RWPE1 (cell line): ENCODE measurements at regions not wholly inside any gene's neighbourhood (a gene's known extent, or its start where the extent isn't known, plus 50 kb on each side); places are given as distances from the start of the nearest gene placed in this dataset.

Source experiments
- CTCF ChIA-PET: fragments of 350-600 bp; sonication (Branson Sonifier 250); formaldehyde crosslinking; extraction: SDS; loops from one replicate; lab custom pipeline; 2021; lab: Yijun Ruan, JAX
- POLR2A ChIA-PET: fragments of 400-600 bp; formaldehyde crosslinking; extraction: SDS; loops from one replicate; lab custom pipeline; 2020; ENCODE audit warnings: antibody characterized with exemption; ENCODE audit not compliant: low non-redundant PET; lab: Yijun Ruan, JAX
- DNase-seq: peaks from one replicate; pipeline ENCODE4 v3.0.0; 2012; ENCODE audit warnings: low spot score
- H3K27ac ChIP-seq: fragments of 450-650 bp; 2 replicates; pipeline ENCODE4 v1.5.1; 2017
- TF ChIP-seq, protein P1 (sequence below): fragments of 450-650 bp; conservative IDR thresholded peaks from 2 replicates; pipeline ENCODE4 v1.5.1; 2017; ENCODE audit warnings: low read depth, mild to moderate bottlenecking

- CTCF ChIA-PET = no interaction called here
- DNase-seq = no peak
- POLR2A ChIA-PET = no interaction called here
- TF ChIP-seq, protein P1, sequence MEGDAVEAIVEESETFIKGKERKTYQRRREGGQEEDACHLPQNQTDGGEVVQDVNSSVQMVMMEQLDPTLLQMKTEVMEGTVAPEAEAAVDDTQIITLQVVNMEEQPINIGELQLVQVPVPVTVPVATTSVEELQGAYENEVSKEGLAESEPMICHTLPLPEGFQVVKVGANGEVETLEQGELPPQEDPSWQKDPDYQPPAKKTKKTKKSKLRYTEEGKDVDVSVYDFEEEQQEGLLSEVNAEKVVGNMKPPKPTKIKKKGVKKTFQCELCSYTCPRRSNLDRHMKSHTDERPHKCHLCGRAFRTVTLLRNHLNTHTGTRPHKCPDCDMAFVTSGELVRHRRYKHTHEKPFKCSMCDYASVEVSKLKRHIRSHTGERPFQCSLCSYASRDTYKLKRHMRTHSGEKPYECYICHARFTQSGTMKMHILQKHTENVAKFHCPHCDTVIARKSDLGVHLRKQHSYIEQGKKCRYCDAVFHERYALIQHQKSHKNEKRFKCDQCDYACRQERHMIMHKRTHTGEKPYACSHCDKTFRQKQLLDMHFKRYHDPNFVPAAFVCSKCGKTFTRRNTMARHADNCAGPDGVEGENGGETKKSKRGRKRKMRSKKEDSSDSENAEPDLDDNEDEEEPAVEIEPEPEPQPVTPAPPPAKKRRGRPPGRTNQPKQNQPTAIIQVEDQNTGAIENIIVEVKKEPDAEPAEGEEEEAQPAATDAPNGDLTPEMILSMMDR = no peak
- no peak overlapping the region for H3K27ac ChIP-seq
These were observed 280.7 kb upstream of the PLXNA2 start for GRCh38 chr1:208524925-208525324.

- DNase-seq = no peak
- CTCF ChIA-PET = no interaction called here
- POLR2A ChIA-PET = no interaction called here
These were observed 281.2 kb upstream of the PLXNA2 start for GRCh38 chr1:208525417-208525816.

DNA sequence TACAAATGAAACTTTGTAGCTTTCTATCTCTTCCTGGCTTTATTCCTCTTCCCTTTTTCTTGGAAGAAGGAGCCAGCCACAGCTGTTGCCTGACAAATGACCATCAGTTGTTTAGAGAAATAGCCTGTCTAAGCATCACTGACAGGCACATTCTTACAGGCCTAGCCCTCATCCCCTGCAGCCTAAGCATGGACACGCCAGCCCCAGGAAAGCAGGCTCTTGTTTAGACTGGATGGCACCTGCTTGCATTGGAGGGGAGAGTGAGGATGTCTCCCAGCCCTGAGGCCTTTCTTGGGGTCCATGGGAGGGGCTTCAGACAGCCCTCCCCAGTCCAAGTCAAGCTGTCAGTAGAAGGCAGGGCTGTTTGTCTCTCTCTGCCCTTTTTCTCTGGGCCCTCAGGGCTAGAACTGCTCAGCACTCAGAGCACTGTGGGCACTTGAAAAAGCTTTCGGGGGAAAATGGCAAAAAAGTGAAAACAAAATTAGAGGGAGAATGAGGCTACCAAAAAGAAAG lies 282.5 kb upstream of the PLXNA2 start:
- H3K27ac ChIP-seq = no peak overlapping the region
- TF ChIP-seq, protein P1 = no peak
- no peak for DNase-seq
- ChIA-PET CTCF (no interaction called here), POLR2A (no interaction called here)

More at GRCh38 chr1:208525417-208525816, 281.2 kb upstream of the PLXNA2 start:
- TF ChIP-seq, protein P1 = no peak
- no peak overlapping the region for H3K27ac ChIP-seq

DNA sequence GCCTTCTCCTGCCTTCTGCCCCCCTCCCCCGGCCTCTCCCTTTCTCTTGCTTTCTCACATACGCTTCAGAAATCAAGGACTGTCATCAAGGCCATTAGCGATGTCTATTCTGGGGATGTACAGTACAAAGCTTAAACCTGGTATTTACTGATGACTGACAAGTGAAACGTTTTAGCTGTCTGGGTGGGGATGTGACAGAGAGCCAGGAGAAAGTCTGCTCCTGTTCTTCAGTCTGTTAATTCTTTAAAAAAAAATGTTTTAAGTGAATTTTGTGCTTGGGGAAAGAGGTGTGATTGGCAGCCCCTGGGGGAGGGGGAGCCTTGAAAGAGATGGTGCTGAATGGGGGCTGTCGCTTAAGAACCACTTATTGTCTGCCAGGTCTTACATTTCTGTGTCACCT lies 283.0 kb upstream of the PLXNA2 start:
- ChIA-PET POLR2A (no interaction called here), CTCF (no interaction called here)
- no peak overlapping the region for H3K27ac ChIP-seq
- TF ChIP-seq, protein P1 = no peak
- no peak for DNase-seq

GRCh38 chr1:208528578-208529240 lies 284.5 kb upstream of the PLXNA2 start:
- TF ChIP-seq, protein P1 = no peak
- H3K27ac ChIP-seq = no peak overlapping the region
- POLR2A ChIA-PET = no interaction called here
- no peak for DNase-seq
- CTCF ChIA-PET = interaction anchor here (0.6 to 1.0 kb wide), 2 partner anchors 12 to 521 kb away, joined by 3 read pairs; no protein-coding TSS in a partner anchor

DNA sequence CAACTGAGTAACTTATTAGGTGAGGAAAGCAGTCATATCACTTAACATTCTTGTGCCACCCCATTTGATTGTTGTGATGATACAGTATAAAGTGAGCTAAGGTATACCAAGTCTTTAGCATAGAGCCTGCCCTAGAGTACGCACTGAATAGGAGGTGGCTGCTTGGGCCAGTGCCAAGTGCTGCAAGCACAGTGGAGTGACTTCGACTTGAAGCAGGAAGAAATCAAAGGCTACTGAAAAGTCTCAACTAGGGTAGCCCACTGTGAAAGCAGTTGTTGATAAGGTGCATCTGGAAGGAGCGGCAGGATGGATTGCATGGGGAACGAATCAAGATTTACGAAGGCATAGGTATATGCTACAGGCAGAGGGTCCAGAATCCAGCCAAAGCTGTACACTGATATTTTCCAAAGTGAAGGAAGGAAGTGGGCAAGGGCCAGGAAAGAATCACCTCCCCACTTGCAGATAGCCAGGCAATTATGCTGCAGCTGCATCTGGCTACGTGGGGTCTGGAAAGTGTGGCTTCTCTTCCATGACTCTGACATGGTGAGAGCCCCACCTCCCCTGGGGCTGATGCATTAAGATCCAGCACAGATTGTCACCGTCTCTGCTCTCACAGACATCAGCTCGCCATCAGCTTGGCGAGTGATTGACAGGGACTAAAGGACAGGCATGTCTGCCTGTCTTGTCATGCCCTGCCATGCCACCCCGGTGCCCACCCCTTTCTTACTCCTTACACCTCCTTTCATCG lies 287.0 kb upstream of the PLXNA2 start:
- TF ChIP-seq, protein P1 = no peak
- ChIA-PET POLR2A (no interaction called here), CTCF (no interaction called here)
- DNase-seq = no peak
- H3K27ac ChIP-seq = no peak overlapping the region
